HL-60 (cell line): ENCODE measurements at regions not wholly inside any gene's neighbourhood (a gene's known extent, or its start where the extent isn't known, plus 50 kb on each side); places are given as distances from the start of the nearest gene placed in this dataset.
A peak's percentile ranks its signal among the peaks of the same experiment; 100 is the strongest.
"Not testable (repeated sequence)": the region's sequence is repeated elsewhere in the genome, so short reads cannot be mapped to it uniquely, and the experiment has no call there.

Experiments
- DNase-seq, 2 experiments: peaks; one replicate each; pipeline ENCODE4 v3.0.0-alpha.2; 2010 to 2020; ENCODE audit warnings: low read depth in 1 of 2, low spot score in 1 of 2
- H3K27ac ChIP-seq: fragments of 250-450 bp; sonication (Bioruptor Pico); replicated peaks from 2 replicates; pipeline ENCODE4 v1.5.1; 2020; ENCODE audit warnings: mild to moderate bottlenecking, moderate library complexity
- H3K27me3 ChIP-seq: fragments of 250-450 bp; sonication (Bioruptor Pico); 2 replicates; pipeline ENCODE4 v1.5.1; 2021; ENCODE audit warnings: mild to moderate bottlenecking, moderate library complexity; ENCODE audit not compliant: insufficient read depth, poor library complexity, severe bottlenecking
- H3K4me3 ChIP-seq: replicated peaks from 2 replicates; pipeline ENCODE4 v1.5.1; 2011; ENCODE audit warnings: mild to moderate bottlenecking, control low read depth, low read length; ENCODE audit not compliant: insufficient read depth
- CTCF ChIP-seq: IDR thresholded peaks from one replicate; pipeline ENCODE4 v1.5.1; 2011; ENCODE audit warnings: low read length, control low read depth, inconsistent platforms; ENCODE audit not compliant: insufficient read depth
- GABPA ChIP-seq: IDR thresholded peaks from 2 replicates; pipeline ENCODE4 v1.6.1; 2012; ENCODE audit warnings: low read depth
- POLR2AphosphoS5 ChIP-seq: IDR thresholded peaks from 2 replicates; pipeline ENCODE4 v1.6.1; 2012; ENCODE audit warnings: low read depth
- REST ChIP-seq: IDR thresholded peaks from 2 replicates; pipeline ENCODE4 v1.6.1; 2012; ENCODE audit warnings: low read depth; ENCODE audit not compliant: insufficient replicate concordance
- SPI1 ChIP-seq: IDR thresholded peaks from 2 replicates; pipeline ENCODE4 v1.6.1; 2012; ENCODE audit warnings: low read depth, mild to moderate bottlenecking, borderline replicate concordance

DNA sequence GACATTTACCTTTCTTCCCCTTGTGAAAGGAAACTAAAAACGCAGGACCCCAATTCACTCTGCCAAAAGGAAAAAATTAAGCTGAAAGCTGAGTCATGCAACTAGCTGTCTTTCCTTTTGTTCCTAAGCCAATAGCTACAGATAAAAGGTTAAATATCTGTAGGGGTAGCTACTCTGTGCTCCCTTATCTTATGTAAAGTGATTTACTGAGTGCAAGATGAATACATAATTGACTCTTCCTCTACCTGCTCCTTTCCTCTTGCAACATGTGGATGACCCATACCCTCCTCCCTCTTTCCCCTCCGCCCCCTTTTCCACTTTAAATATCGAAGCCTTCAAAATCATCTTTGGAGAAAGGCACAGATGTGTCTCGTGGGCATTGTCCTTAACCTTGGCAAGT, 68.0 kb upstream of the ZNF157 start:
- Histone ChIP-seq H3K27ac (no peak overlapping the region), H3K4me3 (no peak overlapping the region), H3K27me3 (no peaks in the 10 kb centered on the region)
- no peak for DNase-seq
- TF ChIP-seq GABPA (no peak), POLR2AphosphoS5 (no peak), REST (no peak), CTCF (no peak), SPI1 (no peak)

DNA sequence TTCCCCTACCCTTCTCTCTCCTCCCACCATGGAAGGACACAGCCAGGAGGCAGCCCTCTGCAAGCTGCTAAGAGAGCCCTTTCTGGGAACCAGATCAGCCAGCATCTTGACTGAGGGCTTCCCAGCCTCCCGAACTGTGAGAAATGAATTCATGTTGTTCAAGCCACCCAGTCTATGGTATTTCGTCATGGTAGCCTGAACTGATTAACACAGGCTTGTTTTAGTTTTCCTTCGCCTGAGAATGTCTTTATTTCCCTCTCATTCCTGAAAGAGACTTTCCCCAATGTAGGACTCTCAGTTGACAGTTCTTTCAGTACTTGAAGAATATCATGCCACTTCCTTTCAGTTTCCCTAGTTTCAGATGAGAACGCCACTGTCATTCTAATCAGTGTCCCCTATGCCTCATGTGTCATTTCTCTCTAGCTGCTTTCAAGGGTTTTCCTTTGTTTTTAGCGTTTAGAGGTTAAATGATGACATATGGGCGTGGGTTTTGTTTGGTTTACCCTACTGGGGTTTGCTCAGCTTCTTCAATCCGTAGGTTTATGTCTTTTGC, 63.8 kb upstream of the ZNF157 start:
- not testable (repeated sequence) for H3K27ac ChIP-seq, DNase-seq, H3K27me3 ChIP-seq, H3K4me3 ChIP-seq

DNA sequence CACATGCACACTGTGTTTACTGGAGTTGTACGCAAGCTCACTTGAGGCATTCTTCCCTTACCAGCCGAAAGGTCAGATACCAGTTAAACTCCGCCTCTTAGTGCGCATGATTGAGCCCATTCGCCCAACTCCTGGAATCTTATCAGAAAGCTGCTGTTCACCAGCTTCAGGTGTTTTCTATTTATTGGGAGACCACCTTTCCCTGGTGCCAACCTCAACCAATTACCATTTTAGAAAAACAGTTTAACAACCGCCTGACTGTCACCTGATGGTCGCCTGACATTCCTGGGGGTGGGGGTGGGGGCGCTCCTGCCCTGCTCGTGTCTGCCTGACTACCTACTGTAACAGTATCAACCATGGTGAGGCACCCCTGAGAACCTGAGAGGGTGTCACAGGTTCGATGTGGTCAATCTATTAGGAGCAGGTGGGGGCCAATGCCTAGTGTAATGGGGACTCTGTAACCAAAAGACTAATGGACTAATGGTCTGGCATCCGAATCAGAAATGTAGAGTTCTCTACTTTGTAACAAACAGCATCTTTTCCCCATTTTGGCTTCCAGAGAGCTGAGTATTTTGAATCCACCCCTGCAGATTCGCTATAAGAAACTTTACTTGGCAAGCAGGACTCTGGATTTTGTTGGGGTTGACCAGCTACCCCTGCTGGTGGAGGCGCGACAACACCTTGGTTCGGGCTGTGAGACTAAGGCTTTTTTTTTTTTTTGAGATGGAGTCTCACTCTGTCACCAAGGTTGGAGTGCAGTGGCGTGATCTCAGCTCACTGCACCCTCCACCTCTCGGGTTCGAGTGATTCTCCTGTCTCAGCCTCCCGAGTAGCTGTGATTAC, 58.2 kb upstream of the ZNF157 start:
- Histone ChIP-seq H3K27me3 (no peaks in the 10 kb centered on the region), H3K27ac (no peak overlapping the region), H3K4me3 (no peak overlapping the region)
- TF ChIP-seq SPI1 (no peak), CTCF (peak; percentile 22)
- DNase-seq = peak; percentile 11 to 62

DNA sequence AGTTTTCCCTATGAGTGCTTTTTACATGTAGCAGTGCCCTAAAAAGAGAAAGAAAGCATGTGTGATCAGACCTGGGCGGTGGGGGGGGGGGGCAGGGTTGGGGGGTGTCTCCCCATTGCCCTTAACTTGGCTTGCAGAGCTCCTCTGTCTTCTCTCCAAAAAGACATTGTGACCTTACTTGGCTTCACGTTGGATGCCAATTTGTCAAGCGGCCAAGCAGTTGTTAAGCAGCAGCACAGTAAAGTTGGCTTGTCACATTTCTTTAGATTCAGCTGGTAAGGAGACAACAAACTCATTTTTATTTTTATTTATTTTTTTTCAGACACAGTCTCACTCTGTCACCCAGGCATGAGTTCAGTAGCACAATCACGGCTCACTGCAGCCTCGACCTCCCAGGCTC, 57.3 kb upstream of the ZNF157 start:
- TF ChIP-seq GABPA (no peak), CTCF (no peak), SPI1 (no peak)
- no peak overlapping the region for H3K4me3 ChIP-seq
- H3K27me3 ChIP-seq = no peaks in the 10 kb centered on the region
- H3K27ac ChIP-seq = no peak overlapping the region
- DNase-seq = no peak

GRCh38 chrX:47316276-47317025, 53.9 kb upstream of the ZNF157 start:
- Histone ChIP-seq H3K27ac (no peak overlapping the region), H3K27me3 (no peaks in the 10 kb centered on the region), H3K4me3 (no peak overlapping the region)
- TF ChIP-seq SPI1 (no peak), CTCF (no peak), POLR2AphosphoS5 (no peak), REST (no peak), GABPA (no peak)
- no peak for DNase-seq
